ENCODE measurements at regions not wholly inside any gene's neighbourhood (a gene's known extent, or its start where the extent isn't known, plus 50 kb on each side); places are given as distances from the start of the nearest gene placed in this dataset.

GRCh38 chr6:33878562-33878961, 74.8 kb upstream of the MLN start:
- TF ChIP-seq MYC (IDR thresholded peaks at IDR 0.05; ENCODE audit: low read depth, low read length) (no peak), POLR2A (IDR thresholded peaks at IDR 0.05; ENCODE audit: extremely low read depth, insufficient read length) (no peak), MAX (IDR thresholded peaks at IDR 0.05; ENCODE audit: low read depth, low read length) (no peak), CTCF (IDR thresholded peaks at IDR 0.05; ENCODE audit: low read depth, low read length) (no peak)
- no peak for DNase-seq (ENCODE audit: low read depth)
- H3K4me3 ChIP-seq (ENCODE audit: low read depth, low read length), result no peak overlapping the region

- TF ChIP-seq CTCF (IDR thresholded peaks at IDR 0.05; ENCODE audit: low read depth, low read length) (no peak), POLR2A (IDR thresholded peaks at IDR 0.05; ENCODE audit: extremely low read depth, insufficient read length) (no peak), MYC (IDR thresholded peaks at IDR 0.05; ENCODE audit: low read depth, low read length) (no peak), MAX (IDR thresholded peaks at IDR 0.05; ENCODE audit: low read depth, low read length) (no peak)
- H3K4me3 ChIP-seq (ENCODE audit: low read depth, low read length), result no peak overlapping the region
- no peak for DNase-seq (ENCODE audit: low read depth)
These were observed 74.3 kb upstream of the MLN start for GRCh38 chr6:33877982-33878535.

- TF ChIP-seq MAX (IDR thresholded peaks at IDR 0.05; ENCODE audit: low read depth, low read length) (no peak), CTCF (IDR thresholded peaks at IDR 0.05; ENCODE audit: low read depth, low read length) (no peak), MYC (IDR thresholded peaks at IDR 0.05; ENCODE audit: low read depth, low read length) (no peak), POLR2A (IDR thresholded peaks at IDR 0.05; ENCODE audit: extremely low read depth, insufficient read length) (no peak)
- no peak for DNase-seq (ENCODE audit: low read depth)
- no peak overlapping the region for H3K4me3 ChIP-seq (ENCODE audit: low read depth, low read length)
These were observed 71.9 kb upstream of the MLN start for GRCh38 chr6:33875696-33876095.

- H3K4me3 ChIP-seq (ENCODE audit: low read depth, low read length), result no peak overlapping the region
- TF ChIP-seq POLR2A (IDR thresholded peaks at IDR 0.05; ENCODE audit: extremely low read depth, insufficient read length) (no peak), CTCF (IDR thresholded peaks at IDR 0.05; ENCODE audit: low read depth, low read length) (no peak), MYC (IDR thresholded peaks at IDR 0.05; ENCODE audit: low read depth, low read length) (no peak), MAX (IDR thresholded peaks at IDR 0.05; ENCODE audit: low read depth, low read length) (no peak)
- no peak for DNase-seq (ENCODE audit: low read depth)
These were observed 71.4 kb upstream of the MLN start for GRCh38 chr6:33875141-33875581.

- TF ChIP-seq POLR2A (IDR thresholded peaks at IDR 0.05; ENCODE audit: extremely low read depth, insufficient read length), result no peak
- TF ChIP-seq MAX (IDR thresholded peaks at IDR 0.05; ENCODE audit: low read depth, low read length), result no peak
- DNase-seq (ENCODE audit: low read depth), result no peak
These were observed 70.4 kb upstream of the MLN start for GRCh38 chr6:33874136-33874760.

GRCh38 chr6:33872761-33873160, 69.0 kb upstream of the MLN start:
- H3K4me3 ChIP-seq (ENCODE audit: low read depth, low read length), result no peak overlapping the region
- no peak for TF ChIP-seq MYC (IDR thresholded peaks at IDR 0.05; ENCODE audit: low read depth, low read length)
- TF ChIP-seq POLR2A (IDR thresholded peaks at IDR 0.05; ENCODE audit: extremely low read depth, insufficient read length), result no peak
- TF ChIP-seq MAX (IDR thresholded peaks at IDR 0.05; ENCODE audit: low read depth, low read length), result no peak
- no peak for TF ChIP-seq CTCF (IDR thresholded peaks at IDR 0.05; ENCODE audit: low read depth, low read length)
- DNase-seq (ENCODE audit: low read depth), result no peak

More at GRCh38 chr6:33874136-33874760, 70.4 kb upstream of the MLN start:
- H3K4me3 ChIP-seq (ENCODE audit: low read depth, low read length), result no peak overlapping the region

All from NB4 (cell line).